Stromal cell of bone marrow (primary cell): ENCODE measurements at regions not wholly inside any gene's neighbourhood (a gene's known extent, or its start where the extent isn't known, plus 50 kb on each side); places are given as distances from the start of the nearest gene placed in this dataset.
"Not testable (repeated sequence)": the region's sequence is repeated elsewhere in the genome, so short reads cannot be mapped to it uniquely, and the experiment has no call there.

Experiments used
- DNase-seq: peaks from one replicate; pipeline ENCODE4 v3.0.0-alpha.2; 2012; ENCODE audit warnings: low read depth

DNA sequence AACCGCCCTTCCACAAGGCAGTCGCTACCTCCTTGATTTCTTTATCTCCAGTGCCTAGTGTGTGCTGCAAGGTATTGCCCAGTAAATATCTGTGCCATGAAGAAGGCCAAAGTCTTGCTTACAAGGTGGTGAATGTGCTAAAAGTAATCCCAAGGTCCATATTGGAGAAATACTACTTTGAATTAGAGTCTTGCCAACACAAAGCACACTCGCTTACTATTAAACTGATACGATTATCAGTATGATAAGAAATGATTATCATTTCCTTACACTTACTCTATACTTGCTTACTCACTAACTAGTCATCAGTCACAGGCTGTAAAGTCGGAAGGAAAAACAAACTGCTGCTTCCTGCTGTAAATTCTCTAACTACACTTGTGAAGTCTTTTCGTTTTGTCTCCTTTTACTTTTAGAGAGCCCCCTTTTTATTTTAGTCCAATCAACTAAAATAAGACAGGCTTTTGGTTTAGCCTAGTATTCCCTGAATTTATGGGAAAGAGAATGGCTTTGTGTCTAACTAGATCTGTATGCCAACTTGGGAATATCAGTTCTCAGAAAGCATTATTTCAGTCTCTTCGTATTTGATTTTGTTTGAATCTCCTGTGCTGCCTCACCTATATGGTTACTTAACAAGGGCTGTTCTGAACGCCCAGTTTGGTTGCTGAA lies 107.1 kb upstream of the TSC22D2 start:
- no peak for DNase-seq

DNA sequence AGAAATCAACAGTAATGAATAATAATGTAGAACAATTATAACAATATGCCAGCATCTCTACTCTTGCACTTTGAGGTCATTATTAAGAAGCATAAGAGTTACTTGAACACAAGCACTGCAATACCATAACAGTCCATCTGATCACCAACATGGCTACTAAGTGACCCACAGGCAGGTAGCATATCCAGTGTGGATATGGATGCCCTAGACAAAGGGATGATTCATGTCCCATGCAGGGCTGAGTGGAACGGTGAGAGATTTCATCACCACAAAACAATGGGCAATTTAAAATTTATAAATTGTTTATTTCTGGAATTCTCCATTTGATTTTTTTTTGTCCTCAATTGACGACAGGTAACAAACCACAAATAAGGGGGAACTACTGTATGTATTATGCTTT lies 107.7 kb upstream of the TSC22D2 start:
- DNase-seq: no peak

GRCh38 chr3:150299201-150299600 lies 108.9 kb upstream of the TSC22D2 start:
- DNase-seq: no peak

GRCh38 chr3:150296966-150297365 lies 111.1 kb upstream of the TSC22D2 start:
- DNase-seq: no peak

DNA sequence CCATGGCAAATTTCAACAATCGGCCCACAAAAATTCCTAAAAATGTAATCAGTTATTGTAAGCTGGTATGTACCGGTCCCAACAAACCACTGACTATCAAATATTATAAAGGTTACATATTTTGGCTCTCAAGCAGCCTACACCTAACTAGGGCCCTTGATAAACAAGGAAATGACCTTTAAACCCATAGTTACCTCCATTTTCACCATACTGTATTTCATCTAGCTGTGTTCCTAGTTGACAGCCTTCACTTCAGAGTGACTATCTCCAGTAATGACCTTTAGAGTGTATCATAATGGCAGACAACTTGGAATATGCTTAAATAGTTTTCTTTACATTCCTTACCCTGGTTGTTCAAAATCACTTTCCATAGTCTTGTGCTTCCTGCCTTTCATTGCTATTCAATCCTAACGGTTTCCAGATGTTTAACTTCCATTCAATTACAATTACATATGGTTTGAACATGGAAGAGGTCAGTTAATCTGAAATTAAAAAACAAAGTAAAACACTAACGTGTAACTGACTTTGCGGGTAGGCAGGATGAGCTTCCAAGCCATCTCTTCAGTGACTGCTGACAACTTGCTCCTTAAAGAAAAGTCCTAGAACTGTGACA lies 111.9 kb upstream of the TSC22D2 start:
- DNase-seq: no peak

- no peak for DNase-seq
Observed at GRCh38 chr3:150293401-150294001, 114.6 kb upstream of the TSC22D2 start.

DNA sequence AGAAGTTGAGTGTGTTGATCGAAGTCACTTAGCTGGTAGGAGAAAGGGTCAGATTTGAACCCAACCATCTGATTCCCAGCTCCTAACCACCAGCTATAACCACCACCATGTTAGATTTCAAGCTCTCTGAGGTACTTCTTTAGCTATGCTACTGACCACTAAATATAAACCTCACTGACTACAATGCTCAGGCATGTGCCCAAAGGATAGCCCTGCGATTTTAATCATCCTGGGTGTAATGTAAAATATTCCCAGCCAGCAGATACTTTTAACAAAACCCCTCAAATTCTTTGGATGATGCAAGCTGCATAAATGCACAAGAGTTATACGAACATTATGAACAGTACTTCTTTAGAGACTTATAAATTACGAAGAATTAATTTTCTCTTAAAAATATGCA lies 115.2 kb upstream of the TSC22D2 start:
- no peak for DNase-seq

GRCh38 chr3:150291515-150291914 lies 116.6 kb upstream of the TSC22D2 start:
- DNase-seq: no peak

DNA sequence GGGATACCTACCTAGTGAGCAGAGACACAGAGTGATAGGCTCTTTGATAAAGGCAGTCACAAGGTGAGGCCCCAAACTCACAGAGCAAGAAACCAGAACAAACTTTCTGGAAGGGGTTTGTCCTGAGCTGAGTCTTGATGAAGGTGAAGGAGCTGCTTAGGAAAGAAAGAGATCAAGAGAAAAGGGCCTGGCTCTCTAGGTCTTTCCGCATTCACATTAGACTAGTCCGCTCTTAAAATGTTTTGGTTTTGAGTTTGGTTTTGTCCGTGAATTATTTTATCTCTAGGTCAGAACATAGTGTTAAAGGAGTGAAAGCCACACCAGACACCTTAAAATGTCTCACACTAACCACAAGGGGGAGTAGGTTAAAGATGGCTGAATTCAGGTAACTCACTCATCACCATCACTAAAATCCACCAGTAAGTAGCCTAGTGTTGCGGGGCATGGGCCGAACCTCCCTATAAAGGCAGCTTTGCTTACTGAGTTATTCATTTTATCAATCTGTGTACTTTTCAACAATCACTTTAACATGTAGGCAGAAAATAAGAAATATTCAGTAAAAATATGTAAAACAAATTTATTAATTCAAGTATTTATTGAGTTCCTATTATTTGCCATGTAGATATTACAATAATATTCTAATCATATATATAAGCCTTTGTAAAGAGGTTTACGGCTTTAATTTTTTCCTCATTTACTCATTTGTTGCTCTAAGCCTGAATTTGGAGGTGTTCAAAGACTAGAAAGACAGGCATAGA lies 121.5 kb upstream of the TSC22D2 start:
- peak; percentile 21 for DNase-seq

DNA sequence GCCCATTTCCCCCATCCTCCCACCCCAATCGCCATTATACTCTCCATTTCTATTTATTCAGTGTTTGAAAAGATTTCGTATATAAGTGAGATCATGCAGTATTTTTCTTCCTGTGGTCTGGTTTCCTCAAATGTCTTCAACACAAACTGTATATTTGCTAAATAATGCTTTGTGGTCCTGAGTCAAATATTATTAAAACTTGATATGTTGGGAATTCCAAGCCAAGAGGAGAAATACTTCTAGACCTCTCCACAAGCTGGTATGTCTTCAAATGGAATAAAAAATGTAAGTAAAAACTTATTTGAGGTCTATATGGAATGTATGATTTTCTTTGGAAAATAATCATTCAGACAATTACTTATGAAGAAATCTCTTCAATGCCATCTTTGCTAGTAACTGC lies 122.5 kb upstream of the TSC22D2 start:
- DNase-seq: no peak

DNA sequence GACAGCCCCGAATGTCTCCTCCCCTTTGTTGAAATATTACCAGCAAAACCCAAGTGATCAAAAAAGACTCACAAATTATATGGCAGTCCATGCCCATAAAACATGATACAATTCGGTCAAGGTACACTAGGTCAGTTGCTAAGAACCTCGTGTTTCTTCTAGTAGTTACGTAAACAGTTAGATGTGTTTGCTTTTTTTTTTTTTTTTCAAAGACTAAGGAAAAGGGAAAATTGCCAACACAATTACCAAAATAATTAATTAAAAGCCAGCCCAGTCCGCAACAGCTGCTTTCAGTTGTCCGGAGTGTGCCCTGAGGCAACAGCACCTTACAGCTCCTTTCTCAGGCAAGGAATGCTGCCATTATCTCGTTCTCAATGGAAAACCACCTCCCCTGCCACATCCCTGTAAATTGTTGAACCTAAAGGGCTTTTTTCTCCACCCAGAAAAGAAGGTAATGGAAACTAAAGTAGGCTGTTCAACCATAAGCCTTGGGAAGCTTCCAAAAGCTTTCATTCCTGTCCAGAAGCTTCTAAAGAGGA lies 129.2 kb upstream of the TSC22D2 start:
- no peak for DNase-seq

- DNase-seq: no peak
Observed at GRCh38 chr3:150278195-150278594, 129.9 kb upstream of the TSC22D2 start.

- no peak for DNase-seq
Observed at GRCh38 chr3:150277444-150277843, 130.7 kb upstream of the TSC22D2 start.

- no peak for DNase-seq
Observed at GRCh38 chr3:150275941-150276340, 132.2 kb upstream of the TSC22D2 start.

DNA sequence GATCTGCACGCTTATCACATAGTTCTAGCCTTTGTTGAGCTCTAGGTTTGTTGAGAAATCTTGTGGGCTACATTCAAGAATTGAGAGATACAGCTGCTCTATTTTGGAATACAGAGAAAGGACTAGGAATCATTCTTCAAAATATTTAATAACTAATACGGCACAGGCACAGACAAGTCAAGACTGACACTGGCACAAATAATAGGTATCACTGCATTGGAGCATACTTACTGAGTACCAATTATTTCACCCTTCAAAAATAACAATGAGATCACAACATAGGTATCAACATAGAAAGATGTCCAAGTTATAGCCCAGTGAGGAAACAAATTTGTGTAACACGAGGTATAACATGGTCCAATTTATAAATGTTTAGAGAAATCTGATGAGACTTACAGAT lies 133.7 kb upstream of the TSC22D2 start:
- DNase-seq: no peak

- DNase-seq: no peak
Observed at GRCh38 chr3:150273396-150273795, 134.7 kb upstream of the TSC22D2 start.

GRCh38 chr3:150271591-150271960 lies 136.5 kb upstream of the TSC22D2 start:
- DNase-seq: no peak

- DNase-seq: no peak
Observed at GRCh38 chr3:150270883-150271590, 137.1 kb upstream of the TSC22D2 start.

- not testable (repeated sequence) for DNase-seq
Observed at GRCh38 chr3:150270444-150270843, 137.7 kb upstream of the TSC22D2 start.

DNA sequence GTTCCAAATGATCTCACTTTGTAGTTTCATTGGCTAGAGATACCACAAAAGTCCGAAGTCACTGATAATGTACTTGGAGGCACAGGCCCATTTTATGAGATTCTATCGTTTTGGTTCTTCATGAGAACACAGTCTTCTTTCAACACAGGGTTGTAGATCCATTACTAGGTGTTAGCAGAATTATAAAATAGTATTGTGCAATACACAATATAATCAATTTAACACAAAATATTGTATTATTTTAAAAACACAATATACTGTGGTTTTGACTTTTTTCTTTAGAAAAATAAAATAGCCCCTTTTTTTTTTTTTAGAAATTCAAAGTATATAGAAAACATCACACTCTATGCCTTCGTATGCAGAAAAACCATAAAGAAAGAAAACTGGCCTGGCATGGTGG lies 138.6 kb upstream of the TSC22D2 start:
- no peak for DNase-seq

- no peak for DNase-seq
Observed at GRCh38 chr3:150268426-150269391, 139.4 kb upstream of the TSC22D2 start.
